ENCODE measurements at regions not wholly inside any gene's neighbourhood (a gene's known extent, or its start where the extent isn't known, plus 50 kb on each side); places are given as distances from the start of the nearest gene placed in this dataset.

- DNase-seq (ENCODE audit: low read depth) = no peak
- no peak overlapping the region for H3K4me3 ChIP-seq (ENCODE audit: low read depth, low read length)
- TF ChIP-seq CTCF (IDR thresholded peaks at IDR 0.05; ENCODE audit: low read depth, low read length, missing control alignments) = no peak
Observed at GRCh38 chr20:48411919-48412522, 415.8 kb downstream of the PREX1 start.

GRCh38 chr20:48411245-48411644, 416.6 kb downstream of the PREX1 start:
- H3K4me3 ChIP-seq (ENCODE audit: low read depth, low read length) = no peak overlapping the region
- no peak for TF ChIP-seq CTCF (IDR thresholded peaks at IDR 0.05; ENCODE audit: low read depth, low read length, missing control alignments)
- no peak for DNase-seq (ENCODE audit: low read depth)

- H3K4me3 ChIP-seq (ENCODE audit: low read depth, low read length) = no peak overlapping the region
- DNase-seq (ENCODE audit: low read depth) = no peak
- TF ChIP-seq CTCF (IDR thresholded peaks at IDR 0.05; ENCODE audit: low read depth, low read length, missing control alignments) = no peak
Observed at GRCh38 chr20:48409055-48409615, 418.7 kb downstream of the PREX1 start.

- TF ChIP-seq CTCF (IDR thresholded peaks at IDR 0.05; ENCODE audit: low read depth, low read length, missing control alignments) = no peak
- DNase-seq (ENCODE audit: low read depth) = no peak
- no peak overlapping the region for H3K4me3 ChIP-seq (ENCODE audit: low read depth, low read length)
Observed at GRCh38 chr20:48407710-48408109, 420.1 kb downstream of the PREX1 start.

- no peak for TF ChIP-seq CTCF (IDR thresholded peaks at IDR 0.05; ENCODE audit: low read depth, low read length, missing control alignments)
- DNase-seq (ENCODE audit: low read depth) = no peak
Observed at GRCh38 chr20:48406912-48407340, 420.9 kb downstream of the PREX1 start.

GRCh38 chr20:48406498-48406897, 421.3 kb downstream of the PREX1 start:
- no peak for DNase-seq (ENCODE audit: low read depth)
- no peak overlapping the region for H3K4me3 ChIP-seq (ENCODE audit: low read depth, low read length)
- TF ChIP-seq CTCF (IDR thresholded peaks at IDR 0.05; ENCODE audit: low read depth, low read length, missing control alignments) = no peak

More at GRCh38 chr20:48406912-48407340, 420.9 kb downstream of the PREX1 start:
- H3K4me3 ChIP-seq (ENCODE audit: low read depth, low read length) = no peak overlapping the region

- no peak overlapping the region for H3K4me3 ChIP-seq (ENCODE audit: low read depth, low read length)
- no peak for TF ChIP-seq CTCF (IDR thresholded peaks at IDR 0.05; ENCODE audit: low read depth, low read length, missing control alignments)
- DNase-seq (ENCODE audit: low read depth) = no peak
Observed at GRCh38 chr20:48405909-48406308, 421.9 kb downstream of the PREX1 start.

All from GM12864 (cell line).